ENCODE measurements at regions not wholly inside any gene's neighbourhood (a gene's known extent, or its start where the extent isn't known, plus 50 kb on each side); places are given as distances from the start of the nearest gene placed in this dataset.

DNA sequence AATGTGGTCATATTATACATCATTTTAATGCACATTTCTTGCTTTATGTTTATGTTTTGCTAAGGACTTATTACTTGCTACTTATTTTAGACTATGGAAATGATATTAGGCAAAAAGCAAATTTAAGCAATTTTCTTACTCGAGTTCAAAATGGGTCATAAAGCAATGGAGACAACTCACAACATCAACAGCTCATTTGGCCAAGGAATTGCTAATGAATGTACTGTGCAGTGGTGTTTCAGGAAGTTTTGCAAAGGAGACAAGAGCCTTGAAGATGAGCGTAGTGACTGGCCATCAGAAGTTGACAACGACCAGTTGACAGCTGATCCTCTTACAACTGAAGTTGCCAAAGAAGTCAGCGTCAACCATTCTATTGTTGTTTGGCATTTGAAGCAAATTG, 831.8 kb upstream of the SEL1L start:
- peaks cover 0 to 4% (median 0%) of the 10 kb centered on the region in 4 donors for H3K9me3 ChIP-seq
- TF ChIP-seq POLR2A (IDR thresholded peaks at IDR 0.05) (no peak), POLR2AphosphoS5 (IDR thresholded peaks at IDR 0.05) (no peak), EP300 (IDR thresholded peaks at IDR 0.05) (no peak)
- TF ChIP-seq, protein P1, sequence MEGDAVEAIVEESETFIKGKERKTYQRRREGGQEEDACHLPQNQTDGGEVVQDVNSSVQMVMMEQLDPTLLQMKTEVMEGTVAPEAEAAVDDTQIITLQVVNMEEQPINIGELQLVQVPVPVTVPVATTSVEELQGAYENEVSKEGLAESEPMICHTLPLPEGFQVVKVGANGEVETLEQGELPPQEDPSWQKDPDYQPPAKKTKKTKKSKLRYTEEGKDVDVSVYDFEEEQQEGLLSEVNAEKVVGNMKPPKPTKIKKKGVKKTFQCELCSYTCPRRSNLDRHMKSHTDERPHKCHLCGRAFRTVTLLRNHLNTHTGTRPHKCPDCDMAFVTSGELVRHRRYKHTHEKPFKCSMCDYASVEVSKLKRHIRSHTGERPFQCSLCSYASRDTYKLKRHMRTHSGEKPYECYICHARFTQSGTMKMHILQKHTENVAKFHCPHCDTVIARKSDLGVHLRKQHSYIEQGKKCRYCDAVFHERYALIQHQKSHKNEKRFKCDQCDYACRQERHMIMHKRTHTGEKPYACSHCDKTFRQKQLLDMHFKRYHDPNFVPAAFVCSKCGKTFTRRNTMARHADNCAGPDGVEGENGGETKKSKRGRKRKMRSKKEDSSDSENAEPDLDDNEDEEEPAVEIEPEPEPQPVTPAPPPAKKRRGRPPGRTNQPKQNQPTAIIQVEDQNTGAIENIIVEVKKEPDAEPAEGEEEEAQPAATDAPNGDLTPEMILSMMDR (IDR thresholded peaks at IDR 0.05): no peak
- peaks cover 0 to 3% (median 0%) of the 10 kb centered on the region in 4 donors for H3K4me1 ChIP-seq
- H3K4me3 ChIP-seq: no peak overlapping the region
- no peaks in the 10 kb centered on the region for H3K36me3 ChIP-seq
- no peak overlapping the region for H3K27ac ChIP-seq
- ATAC-seq (ENCODE audit: low FRiP score in 2 of 2): no peak
- WGBS, 2 donors: 79 to 83% methylated on average over 4 of the region's 4 CpGs
- no peak for DNase-seq
- no peaks in the 10 kb centered on the region for H3K27me3 ChIP-seq

DNA sequence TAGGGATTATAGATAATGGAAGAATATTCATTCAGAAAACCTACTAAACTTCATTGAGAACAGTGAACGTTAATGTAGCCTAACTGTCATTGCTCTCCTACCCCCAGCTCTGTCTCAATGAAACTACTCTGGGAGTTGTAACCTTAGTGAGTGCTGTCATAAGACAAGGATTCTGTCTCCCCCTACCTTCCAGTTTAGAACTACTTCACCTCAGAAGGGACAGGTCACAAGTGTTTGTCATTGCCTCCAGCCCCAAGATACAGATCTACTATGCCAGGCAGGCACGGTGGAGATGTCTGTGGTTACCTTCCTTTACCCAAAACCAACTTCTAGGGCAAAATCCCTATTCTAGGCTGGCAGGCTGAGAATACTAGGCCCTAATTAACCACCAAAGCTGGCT, 833.1 kb upstream of the SEL1L start:
- TF ChIP-seq, protein P1 (IDR thresholded peaks at IDR 0.05): no peak
- no peak for TF ChIP-seq EP300 (IDR thresholded peaks at IDR 0.05)
- no peak for TF ChIP-seq POLR2A (IDR thresholded peaks at IDR 0.05)
- TF ChIP-seq POLR2AphosphoS5 (IDR thresholded peaks at IDR 0.05): no peak
- peaks cover 0 to 3% (median 0%) of the 10 kb centered on the region in 4 donors for H3K4me1 ChIP-seq
- no peaks in the 10 kb centered on the region for H3K27me3 ChIP-seq
- H3K36me3 ChIP-seq: no peaks in the 10 kb centered on the region
- DNase-seq (no peak), ATAC-seq (ENCODE audit: low FRiP score in 2 of 2) (no peak)
- H3K27ac ChIP-seq: no peak overlapping the region
- H3K4me3 ChIP-seq: no peak overlapping the region
- peaks cover 0 to 4% (median 0%) of the 10 kb centered on the region in 4 donors for H3K9me3 ChIP-seq
- WGBS, 2 donors: 77 to 82% methylated on average over 2 of the region's 2 CpGs

DNA sequence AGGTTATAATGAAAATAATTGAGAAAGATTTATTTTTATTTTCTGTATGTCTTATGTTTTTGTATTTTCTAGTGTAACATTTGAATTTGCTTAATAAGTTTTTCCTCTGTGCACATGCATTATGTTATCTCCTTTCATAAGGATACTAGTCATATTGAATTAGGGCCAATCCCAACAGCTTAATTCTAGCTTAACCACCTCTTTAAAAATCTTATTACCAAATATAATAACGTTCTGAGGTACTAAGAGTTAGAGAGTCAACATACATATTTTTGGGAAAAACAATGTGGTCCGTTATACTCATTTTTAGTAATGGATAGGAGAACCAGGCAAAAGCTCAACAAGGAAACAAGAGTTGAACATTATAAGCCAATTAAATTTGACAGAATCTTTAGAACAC, 845.6 kb upstream of the SEL1L start:
- H3K27ac ChIP-seq: no peak overlapping the region
- DNase-seq (no peak), ATAC-seq (ENCODE audit: low FRiP score in 2 of 2) (no peak)
- no peak overlapping the region for H3K4me3 ChIP-seq
- WGBS, 2 donors: 63 to 69% methylated on average over 2 of the region's 2 CpGs
- no peak for TF ChIP-seq EP300 (IDR thresholded peaks at IDR 0.05)
- no peak for TF ChIP-seq POLR2AphosphoS5 (IDR thresholded peaks at IDR 0.05)
- no peak for TF ChIP-seq POLR2A (IDR thresholded peaks at IDR 0.05)
- TF ChIP-seq, protein P1 (IDR thresholded peaks at IDR 0.05): no peak
- H3K9me3 ChIP-seq: peaks cover 0 to 4% (median 0%) of the 10 kb centered on the region in 4 donors
- H3K4me1 ChIP-seq: no peaks in the 10 kb centered on the region
- H3K27me3 ChIP-seq: no peaks in the 10 kb centered on the region
- no peaks in the 10 kb centered on the region for H3K36me3 ChIP-seq

DNA sequence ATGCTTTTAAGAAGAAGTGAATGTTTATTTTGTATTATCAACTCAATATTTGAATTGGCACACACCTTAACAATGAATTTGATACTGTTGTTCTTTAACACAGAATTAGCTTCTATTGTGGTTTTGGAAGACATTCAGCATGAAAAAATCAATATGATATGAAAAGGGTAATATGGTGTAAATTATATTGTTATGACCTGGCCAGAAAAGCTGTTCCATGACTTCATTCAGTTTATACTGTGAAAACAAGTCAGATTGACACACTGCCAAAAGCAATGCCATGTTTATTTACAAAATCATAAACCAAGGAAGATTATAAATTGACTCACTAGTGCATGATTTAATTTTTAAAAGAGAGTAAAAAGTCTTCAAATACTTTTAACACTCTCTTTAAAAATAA, 851.4 kb upstream of the SEL1L start:
- Histone ChIP-seq H3K27ac (no peak overlapping the region), H3K27me3 (no peaks in the 10 kb centered on the region), H3K4me1 (no peaks in the 10 kb centered on the region), H3K4me3 (no peak overlapping the region), H3K36me3 (no peaks in the 10 kb centered on the region), H3K9me3 (no peaks in the 10 kb centered on the region)
- no peak for DNase-seq
- TF ChIP-seq EP300 (IDR thresholded peaks at IDR 0.05) (no peak), POLR2AphosphoS5 (IDR thresholded peaks at IDR 0.05) (no peak), POLR2A (IDR thresholded peaks at IDR 0.05) (no peak)
- TF ChIP-seq, protein P1 (IDR thresholded peaks at IDR 0.05): no peak
- no peak for ATAC-seq (ENCODE audit: low FRiP score in 2 of 2)

DNA sequence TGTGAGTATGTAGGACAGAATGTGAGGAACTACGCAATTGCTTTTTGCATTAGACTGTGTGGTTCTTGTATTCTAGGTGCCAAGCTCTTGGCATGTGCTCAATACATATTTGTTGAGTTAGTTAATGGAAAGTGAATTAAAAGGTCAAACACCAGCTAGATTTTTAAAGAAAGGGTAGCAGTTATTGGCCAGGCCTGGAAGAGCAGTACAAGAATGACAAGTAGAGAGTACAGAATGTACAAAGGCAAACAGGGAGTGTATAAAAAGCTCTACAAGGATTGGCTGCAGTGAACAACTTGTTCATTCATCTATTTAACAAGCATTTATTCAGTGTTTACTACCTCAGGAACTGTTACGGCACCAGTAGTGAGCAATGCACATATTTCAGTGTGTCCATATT, 854.0 kb upstream of the SEL1L start:
- no peaks in the 10 kb centered on the region for H3K36me3 ChIP-seq
- H3K4me1 ChIP-seq: no peaks in the 10 kb centered on the region
- H3K27ac ChIP-seq: peak overlapping the region in 1 of 4 donors; percentile 11
- DNase-seq (no peak), ATAC-seq (ENCODE audit: low FRiP score in 2 of 2) (peak in 1 of 2 donors; percentile 75)
- no peaks in the 10 kb centered on the region for H3K27me3 ChIP-seq
- H3K9me3 ChIP-seq: no peaks in the 10 kb centered on the region
- WGBS, 2 donors: 67 to 73% methylated on average over 2 of the region's 2 CpGs
- TF ChIP-seq POLR2AphosphoS5 (IDR thresholded peaks at IDR 0.05) (no peak), EP300 (IDR thresholded peaks at IDR 0.05) (peak in 2 of 4 donors; percentile 51 to 66)
- H3K4me3 ChIP-seq: no peak overlapping the region

Data from upper lobe of left lung (tissue), 6 donors.